AG04450 (cell line): ENCODE measurements at regions not wholly inside any gene's neighbourhood (a gene's known extent, or its start where the extent isn't known, plus 50 kb on each side); places are given as distances from the start of the nearest gene placed in this dataset.

ENCODE experiments used
- CTCF ChIA-PET: fragments of 300-600, 350-600 bp; formaldehyde crosslinking; extraction: SDS; loops from one replicate; lab custom pipeline; 2022; ENCODE audit warnings: antibody characterized with exemption, inconsistent platforms; lab: Charles Lee
- POLR2A ChIA-PET: fragments of 350-600 bp; formaldehyde crosslinking; extraction: SDS; loops from one replicate; lab custom pipeline; 2021; ENCODE audit warnings: antibody characterized with exemption, inconsistent platforms; lab: Yijun Ruan, JAX
- DNase-seq: peaks from one replicate; pipeline ENCODE4 v3.0.0-alpha.2; 2011; ENCODE audit warnings: low read depth, low spot score
- H3K27ac ChIP-seq: one replicate; pipeline ENCODE4 v1.5.1; 2012; ENCODE audit warnings: low read depth, low read length, control low read depth
- H3K27me3 ChIP-seq: one replicate; pipeline ENCODE4 v1.6.0; 2012; ENCODE audit warnings: low read length; ENCODE audit not compliant: control insufficient read depth, insufficient read depth
- H3K4me3 ChIP-seq: 2 replicates; pipeline ENCODE4 v1.5.1; 2011; ENCODE audit warnings: mild to moderate bottlenecking, low read depth, low read length, control low read depth
- H3K9me3 ChIP-seq: 2 replicates; pipeline ENCODE4 v1.5.1; 2012; ENCODE audit warnings: low read length; ENCODE audit not compliant: control insufficient read depth, insufficient read depth
- TF ChIP-seq, protein P1 (sequence below): IDR thresholded peaks from 2 replicates; pipeline ENCODE4 v1.5.1; 2011; ENCODE audit warnings: low read depth, low read length, control low read depth, inconsistent platforms

DNA sequence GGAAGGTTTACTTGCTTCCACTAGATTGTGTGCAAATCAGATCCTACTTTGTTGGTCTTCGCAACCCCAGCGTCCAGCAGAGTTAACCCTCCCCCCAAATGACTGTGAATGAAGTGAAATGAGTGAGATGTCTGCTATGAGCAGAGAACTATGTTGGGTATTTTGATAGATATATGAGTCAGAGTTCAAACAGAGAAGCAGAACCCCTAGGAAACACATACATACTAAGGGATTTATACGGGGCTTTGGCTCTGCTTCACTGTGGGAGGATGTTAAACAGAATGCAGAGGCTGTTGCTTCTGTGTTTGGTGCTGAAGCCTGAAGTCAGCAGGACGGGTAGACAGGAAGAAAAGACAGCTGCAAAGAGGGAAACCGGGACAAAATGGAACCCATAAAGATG lies 197.0 kb downstream of the MZT1 start:
- DNase-seq, result no peak
- H3K9me3 ChIP-seq, result no peaks in the 10 kb centered on the region
- H3K4me3 ChIP-seq, result no peak overlapping the region
- H3K27me3 ChIP-seq, result no peaks in the 10 kb centered on the region
- TF ChIP-seq, protein P1, sequence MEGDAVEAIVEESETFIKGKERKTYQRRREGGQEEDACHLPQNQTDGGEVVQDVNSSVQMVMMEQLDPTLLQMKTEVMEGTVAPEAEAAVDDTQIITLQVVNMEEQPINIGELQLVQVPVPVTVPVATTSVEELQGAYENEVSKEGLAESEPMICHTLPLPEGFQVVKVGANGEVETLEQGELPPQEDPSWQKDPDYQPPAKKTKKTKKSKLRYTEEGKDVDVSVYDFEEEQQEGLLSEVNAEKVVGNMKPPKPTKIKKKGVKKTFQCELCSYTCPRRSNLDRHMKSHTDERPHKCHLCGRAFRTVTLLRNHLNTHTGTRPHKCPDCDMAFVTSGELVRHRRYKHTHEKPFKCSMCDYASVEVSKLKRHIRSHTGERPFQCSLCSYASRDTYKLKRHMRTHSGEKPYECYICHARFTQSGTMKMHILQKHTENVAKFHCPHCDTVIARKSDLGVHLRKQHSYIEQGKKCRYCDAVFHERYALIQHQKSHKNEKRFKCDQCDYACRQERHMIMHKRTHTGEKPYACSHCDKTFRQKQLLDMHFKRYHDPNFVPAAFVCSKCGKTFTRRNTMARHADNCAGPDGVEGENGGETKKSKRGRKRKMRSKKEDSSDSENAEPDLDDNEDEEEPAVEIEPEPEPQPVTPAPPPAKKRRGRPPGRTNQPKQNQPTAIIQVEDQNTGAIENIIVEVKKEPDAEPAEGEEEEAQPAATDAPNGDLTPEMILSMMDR, result no peak
- POLR2A ChIA-PET, result no interaction called here
- no peak overlapping the region for H3K27ac ChIP-seq
- CTCF ChIA-PET, result no interaction called here

DNA sequence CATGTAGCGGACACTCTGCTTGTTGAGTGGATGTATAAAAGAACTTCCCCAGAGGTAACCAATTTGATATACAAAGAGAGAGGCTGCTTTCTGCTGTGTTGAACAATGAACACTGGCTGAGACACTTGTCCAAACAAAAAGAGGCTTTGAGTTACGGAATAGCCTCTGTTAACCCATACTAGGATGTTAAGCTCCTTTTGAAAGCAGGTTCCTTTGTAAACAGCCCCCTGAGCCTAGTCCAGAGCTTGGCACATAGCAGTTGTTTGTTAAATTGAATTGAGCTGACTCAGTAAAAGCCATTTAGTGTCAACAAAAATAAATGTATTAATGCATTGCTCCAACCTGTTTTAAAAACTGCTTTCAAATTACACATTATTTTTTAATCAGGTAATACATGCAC lies 200.1 kb downstream of the MZT1 start:
- ChIA-PET CTCF (no interaction called here), POLR2A (no interaction called here)

DNA sequence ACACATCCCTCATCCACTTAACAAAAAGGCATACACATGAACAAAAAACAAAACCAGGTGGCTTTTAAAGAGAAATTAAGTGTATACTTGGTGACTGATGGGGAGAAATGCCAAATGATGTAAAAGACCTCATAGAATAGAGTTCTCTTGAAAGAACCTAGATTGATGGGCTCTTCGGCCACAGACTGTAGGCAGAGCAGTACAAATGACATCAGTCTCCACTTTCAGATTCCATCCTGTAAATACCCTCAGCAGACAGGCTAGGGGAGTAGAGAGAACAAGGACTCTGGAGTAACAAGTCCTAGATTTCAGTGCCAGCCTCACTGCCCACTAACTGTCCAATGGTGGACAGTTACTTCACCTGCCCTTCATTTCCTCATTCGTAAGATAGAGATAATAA lies 203.8 kb downstream of the MZT1 start:
- DNase-seq, result no peak
- POLR2A ChIA-PET, result no interaction called here
- TF ChIP-seq, protein P1, result no peak
- Histone ChIP-seq H3K27ac (no peak overlapping the region), H3K27me3 (no peaks in the 10 kb centered on the region), H3K4me3 (no peak overlapping the region), H3K9me3 (no peaks in the 10 kb centered on the region)
- CTCF ChIA-PET, result no interaction called here

More for the DNA sequence above, 200.1 kb downstream of the MZT1 start:
- H3K27ac ChIP-seq, result no peak overlapping the region
- DNase-seq, result no peak
- H3K4me3 ChIP-seq, result no peak overlapping the region
- H3K9me3 ChIP-seq, result no peaks in the 10 kb centered on the region
- TF ChIP-seq, protein P1, result no peak
- no peaks in the 10 kb centered on the region for H3K27me3 ChIP-seq

DNA sequence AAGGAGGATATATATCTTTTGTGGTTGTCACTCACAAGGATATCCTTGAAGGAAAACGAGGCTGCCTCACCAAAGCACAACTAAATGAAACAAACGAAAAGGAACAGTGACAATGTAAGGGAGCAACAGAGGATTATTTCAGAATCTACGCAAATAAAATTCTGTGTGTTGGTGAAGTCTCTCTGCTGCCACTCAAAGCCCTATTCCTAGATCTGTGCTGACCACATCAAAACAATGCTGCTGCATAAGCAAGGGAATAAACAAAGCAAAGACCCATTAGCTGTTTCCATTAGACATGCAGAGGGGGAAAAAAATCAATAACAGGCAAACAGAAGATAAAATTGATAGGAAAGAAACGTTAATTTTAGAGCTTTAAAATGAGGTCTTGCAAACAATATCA lies 204.4 kb downstream of the MZT1 start:
- no peak for DNase-seq
- TF ChIP-seq, protein P1, result no peak
- H3K27me3 ChIP-seq, result no peaks in the 10 kb centered on the region
- ChIA-PET CTCF (no interaction called here), POLR2A (no interaction called here)
- no peak overlapping the region for H3K27ac ChIP-seq
- no peak overlapping the region for H3K4me3 ChIP-seq
- no peaks in the 10 kb centered on the region for H3K9me3 ChIP-seq

DNA sequence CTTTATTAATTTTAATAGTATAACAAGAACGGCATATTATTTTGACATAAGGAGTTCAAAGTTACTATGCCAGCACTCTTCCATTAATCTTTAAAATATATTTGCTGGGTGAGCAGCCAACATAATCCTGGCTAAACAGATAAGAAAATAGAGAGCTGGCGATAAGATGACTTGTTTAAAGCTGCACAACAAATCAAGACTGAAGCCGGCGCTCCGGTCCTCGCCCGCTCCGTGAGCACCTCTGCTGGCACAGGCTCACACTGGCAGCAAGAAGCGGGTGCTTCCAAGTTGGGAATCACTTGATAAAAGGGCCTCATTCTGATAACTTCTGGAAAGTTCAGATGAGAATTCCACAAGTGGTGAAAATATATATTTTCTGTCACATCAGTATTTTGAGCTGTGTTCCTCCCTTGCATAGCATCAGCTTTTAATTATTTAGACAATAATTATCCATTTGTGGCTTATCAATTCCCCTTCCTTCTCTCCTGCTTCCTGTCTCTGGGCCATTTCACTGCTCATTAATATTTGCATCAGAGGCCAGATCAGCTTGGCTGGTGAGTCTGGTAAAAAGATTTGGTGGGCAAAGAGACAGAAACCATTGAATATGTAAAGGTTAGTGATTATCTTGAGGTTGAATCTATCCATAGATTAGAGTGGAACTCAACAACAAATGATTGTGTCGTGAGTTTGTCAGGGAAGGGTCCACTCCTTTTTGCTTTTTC lies 205.3 kb downstream of the MZT1 start:
- no peak for DNase-seq
- CTCF ChIA-PET, result no interaction called here
- Histone ChIP-seq H3K9me3 (no peaks in the 10 kb centered on the region), H3K4me3 (no peak overlapping the region), H3K27me3 (no peaks in the 10 kb centered on the region), H3K27ac (no peak overlapping the region)
- POLR2A ChIA-PET, result no interaction called here
- TF ChIP-seq, protein P1, result no peak
